ENCODE measurements at regions not wholly inside any gene's neighbourhood (a gene's known extent, or its start where the extent isn't known, plus 50 kb on each side); places are given as distances from the start of the nearest gene placed in this dataset.

DNA sequence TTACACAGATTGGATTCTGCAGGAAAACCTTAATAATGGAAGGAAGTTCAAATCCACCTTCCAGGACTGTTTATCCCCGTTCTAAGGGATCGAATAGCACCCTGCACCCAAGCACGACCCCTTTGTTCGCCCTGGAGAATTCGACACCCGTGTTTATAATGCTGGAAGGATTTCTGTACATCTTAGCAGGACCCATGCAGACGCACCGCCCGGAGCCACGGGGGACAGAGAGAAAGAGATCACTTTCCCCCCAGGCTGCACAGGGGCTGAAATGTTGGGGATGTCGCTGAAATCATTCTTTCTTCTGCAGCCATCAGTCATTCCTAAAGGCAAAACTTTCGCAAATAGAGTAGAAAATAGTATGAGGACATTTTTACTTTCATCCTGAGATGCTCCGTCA, 238.7 kb upstream of the SALL3 start:
- DNase-seq (ENCODE audit: low spot score): no peak

DNA sequence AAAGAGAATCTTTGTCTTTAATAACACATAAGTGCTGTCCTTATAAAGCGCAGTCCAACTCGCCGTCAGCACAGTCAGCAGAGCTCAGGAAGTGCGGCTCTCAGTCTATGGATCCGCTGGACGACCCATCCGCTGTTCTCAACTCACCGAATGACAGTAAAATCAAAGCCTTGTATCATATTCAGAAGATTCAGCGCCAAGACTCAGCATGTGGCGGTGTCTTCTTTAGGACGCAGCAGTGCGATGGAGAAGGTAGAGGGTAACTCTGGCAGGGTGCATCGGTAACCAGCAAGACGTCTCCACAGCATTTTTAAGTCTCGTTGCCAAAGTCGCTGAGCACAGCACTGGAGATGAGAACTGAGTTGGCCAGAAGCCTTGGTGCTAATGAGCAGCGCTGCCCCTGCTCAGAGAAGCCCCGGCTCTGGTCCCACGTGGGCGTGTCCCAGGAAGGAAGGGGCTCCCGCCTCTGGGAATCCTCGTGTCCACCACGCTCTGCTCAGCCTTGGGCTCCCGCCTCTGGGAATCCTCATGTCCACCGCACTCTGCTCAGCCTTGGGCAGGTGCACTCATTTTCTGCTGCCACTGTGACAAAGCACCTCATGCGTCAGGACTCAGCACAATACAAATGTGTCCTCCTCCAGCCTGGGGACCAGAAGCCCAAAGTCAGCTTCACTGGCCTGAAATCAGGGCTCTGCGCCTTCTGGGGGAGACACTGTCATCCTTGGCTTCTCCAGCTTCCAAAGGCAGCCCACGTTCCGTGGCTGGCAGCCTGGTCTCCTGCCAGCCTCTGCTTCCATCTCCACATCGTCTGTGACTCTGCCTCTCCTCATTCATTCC, 238.0 kb upstream of the SALL3 start:
- DNase-seq (ENCODE audit: low spot score): no peak

DNA sequence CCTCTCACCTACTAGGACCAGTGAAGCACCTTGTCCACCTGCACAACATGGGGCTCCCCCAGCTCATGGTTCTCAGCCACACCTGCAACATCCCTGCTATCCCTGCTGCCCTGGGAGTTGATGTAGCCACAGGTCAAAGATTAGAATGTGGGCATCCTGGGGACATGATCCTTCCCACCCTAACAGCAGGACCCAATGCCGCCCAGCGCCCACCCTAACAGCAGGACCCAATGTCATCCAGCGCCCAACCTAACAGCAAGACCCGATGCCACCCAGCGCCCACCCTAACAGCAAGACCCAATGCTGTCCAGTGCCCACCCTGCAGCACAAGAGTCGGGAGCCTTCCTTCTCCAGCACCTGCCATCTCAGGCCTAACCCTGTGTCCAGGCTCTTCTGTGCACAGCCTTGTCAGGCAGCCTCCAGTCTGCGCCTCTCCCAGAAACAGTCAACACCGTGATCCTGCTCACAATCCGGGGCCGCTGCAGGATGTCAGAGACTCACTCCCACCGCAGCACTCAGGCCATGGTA, 237.3 kb upstream of the SALL3 start:
- DNase-seq (ENCODE audit: low spot score): no peak

DNA sequence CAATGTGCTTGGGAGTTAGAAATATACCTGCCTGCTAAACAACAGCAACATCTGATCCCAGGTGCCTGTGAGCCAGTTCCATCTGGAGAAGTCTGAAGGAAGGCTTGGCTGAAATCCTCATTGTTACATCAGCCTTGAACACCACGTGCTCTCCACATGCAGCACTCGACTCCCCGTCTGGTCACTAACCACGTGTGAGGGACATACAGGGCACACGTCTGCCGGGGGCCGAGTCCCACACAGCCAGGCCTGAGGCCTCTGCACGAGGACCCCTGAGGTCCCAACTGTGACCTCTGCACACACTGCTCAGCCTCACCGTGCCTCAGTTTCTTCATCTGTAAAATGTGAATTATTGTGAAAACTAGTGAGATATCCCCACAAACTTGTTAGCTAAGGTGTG, 236.5 kb upstream of the SALL3 start:
- no peak for DNase-seq (ENCODE audit: low spot score)

DNA sequence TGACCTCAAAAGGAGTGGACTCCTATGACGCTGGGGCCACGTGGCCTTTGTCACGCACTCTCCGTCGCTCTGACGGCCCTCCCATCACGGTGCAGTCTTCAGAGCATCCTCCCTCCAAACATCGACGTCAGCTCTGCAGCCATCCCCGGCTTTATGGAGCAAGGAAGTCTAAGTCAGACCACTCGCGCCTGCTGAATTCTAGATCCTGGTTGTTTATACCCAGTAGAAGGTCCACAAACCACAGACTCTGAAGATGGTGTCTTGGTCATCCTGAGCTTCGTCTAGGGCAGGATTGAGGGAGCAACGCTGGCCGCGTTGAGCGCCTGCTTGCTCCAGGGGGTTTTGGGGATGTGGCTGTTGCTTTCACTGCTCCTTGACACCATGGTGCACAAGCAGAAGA, 228.0 kb upstream of the SALL3 start:
- no peak for DNase-seq (ENCODE audit: low spot score)

DNA sequence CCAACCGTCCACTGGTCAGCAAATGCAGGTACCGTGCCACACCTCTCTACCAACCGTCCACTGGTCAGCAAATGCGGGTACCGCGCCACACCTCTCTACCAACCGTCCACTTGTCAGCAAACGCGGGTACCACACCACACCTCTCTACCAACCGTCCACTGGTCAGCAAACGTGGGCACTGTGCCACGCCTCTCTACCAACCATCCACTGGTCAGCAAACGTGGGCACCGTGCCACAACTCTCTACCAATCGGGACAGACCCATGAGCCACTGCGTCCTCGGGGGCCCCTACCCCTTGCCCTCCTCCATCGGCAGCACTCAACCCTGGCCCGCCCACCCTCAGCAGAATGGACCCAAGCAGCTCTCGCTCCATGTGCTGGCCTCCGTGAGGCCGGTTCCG, 226.4 kb upstream of the SALL3 start:
- no peak for DNase-seq (ENCODE audit: low spot score)

DNA sequence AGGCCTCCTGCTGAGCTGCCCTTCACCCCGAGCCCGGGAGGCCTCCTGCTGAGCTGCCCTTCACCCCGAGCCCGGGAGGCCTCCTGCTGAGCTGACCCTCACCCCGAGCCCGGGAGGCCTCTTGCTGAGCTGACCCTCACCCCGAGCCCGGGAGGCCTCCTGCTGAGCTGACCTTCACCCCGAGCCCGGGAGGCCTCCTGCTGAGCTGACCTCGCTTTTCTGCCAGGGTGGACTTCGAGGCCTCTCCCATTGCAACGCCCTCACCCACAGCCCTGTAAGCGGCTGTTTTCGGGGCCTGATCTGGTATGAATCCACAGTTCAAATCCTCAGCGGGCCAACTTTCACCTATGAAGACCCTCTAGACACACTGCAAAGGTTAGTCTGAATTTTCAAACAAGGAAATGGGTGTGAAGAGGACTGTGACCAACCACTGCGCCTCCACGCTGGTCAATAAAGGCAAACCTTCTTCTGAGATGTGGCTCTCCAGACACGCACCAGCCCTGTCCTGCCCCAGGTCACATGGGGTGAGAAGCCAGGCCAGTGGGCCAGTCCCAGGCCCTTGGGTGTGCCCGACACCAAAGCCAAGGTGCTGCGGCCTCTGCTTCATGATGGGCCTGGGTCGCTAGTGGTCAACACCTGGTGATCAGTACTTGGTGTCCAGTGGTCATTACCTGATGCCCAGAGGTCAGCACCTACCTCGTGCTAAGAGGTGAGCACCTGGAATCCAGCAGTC, 225.1 kb upstream of the SALL3 start:
- DNase-seq (ENCODE audit: low spot score): no peak

DNA sequence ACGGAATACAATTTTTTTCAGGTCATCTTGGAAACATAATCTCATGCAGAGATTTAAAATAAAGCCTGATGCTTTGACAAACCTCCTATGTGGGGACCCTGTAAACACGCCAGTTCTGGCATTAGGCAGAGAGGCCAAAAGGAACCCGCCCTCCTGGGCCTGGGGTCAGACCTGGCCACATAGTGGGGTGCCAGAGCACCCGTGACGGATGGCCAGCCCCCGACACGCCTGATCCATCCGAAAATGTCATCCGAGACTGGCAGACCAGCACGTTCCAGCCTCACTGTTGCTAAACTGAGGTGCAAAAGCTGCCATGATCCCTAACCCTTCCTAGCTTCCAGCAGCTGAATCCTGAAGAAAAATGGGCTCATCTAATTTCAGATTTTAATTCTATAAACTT, 222.6 kb upstream of the SALL3 start:
- no peak for DNase-seq (ENCODE audit: low spot score)

DNA sequence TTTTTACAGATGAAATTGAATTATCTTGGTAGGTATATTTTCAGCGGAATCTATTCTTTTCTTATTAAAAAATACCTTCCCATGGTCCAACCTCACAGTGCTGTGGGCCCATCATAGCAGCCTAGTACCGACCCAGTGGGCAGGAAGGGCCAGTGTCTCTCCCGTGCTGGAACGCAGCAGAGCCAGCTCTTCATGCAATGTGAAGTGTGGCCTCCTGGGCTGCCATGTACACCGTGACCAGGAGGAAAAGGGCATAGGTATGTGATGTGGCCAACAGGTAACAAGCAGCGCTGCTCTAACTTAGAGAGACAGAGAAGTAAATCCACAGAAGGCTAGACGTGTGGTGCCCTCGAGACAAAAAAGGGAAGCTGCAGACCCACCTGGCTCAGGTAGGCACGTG, 221.1 kb upstream of the SALL3 start:
- no peak for DNase-seq (ENCODE audit: low spot score)

DNA sequence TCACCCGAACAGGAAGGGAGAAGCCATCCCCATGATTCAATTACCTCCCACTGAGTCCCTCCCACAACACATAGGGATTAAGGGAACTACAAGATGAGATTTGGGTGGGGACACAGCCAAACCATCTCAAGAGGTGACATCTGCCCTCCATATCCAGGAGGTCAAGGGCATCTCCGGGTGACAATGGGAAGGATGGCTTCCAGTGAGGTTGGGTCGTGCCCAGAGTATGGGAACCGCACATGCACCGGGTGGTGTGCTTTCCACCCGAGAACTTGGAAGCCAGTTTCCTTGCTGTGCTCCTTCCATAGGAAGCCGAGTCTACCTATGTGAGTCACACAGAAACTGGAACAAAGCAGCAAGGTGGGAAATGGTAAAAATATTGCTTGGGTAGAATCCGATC, 216.9 kb upstream of the SALL3 start:
- DNase-seq (ENCODE audit: low spot score): no peak

DNA sequence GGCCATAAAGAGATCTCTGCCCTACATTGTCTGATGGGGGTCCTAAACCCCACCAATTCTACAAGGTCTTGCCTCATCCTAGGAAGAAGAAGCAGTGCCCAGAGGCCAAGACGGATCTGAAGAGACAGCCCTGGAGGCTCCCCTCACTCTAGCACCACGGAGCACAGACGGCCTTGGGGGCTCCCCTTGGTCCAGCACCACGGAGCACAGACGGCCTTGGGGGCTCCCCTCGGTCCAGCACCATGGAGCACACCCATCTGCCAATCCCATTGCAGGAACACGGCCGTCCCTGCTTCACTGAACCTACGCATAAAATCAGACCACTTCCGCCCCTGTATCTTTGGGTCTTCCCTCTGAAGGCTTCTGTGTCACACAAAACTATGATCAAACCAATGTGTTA, 215.1 kb upstream of the SALL3 start:
- DNase-seq (ENCODE audit: low spot score): no peak

DNA sequence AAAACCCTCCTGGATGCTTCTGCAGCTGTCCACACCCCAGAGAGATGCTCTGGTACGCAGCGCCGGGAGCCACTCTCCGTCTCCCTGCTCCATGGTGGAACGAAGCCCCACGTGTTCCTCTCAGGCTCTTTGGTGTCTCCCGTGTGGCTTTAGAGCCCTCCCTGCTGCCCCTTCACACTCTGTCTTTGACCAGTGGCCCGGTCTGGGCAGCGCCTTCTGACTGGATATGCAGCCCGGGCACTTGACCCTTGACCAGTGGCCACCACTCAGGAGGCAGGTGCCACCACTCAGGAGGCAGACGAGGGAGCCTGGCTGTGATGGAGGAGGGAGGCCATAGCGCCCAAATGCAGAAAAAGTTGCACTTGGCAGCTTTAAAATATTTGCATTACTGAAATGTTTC, 214.5 kb upstream of the SALL3 start:
- no peak for DNase-seq (ENCODE audit: low spot score)

DNA sequence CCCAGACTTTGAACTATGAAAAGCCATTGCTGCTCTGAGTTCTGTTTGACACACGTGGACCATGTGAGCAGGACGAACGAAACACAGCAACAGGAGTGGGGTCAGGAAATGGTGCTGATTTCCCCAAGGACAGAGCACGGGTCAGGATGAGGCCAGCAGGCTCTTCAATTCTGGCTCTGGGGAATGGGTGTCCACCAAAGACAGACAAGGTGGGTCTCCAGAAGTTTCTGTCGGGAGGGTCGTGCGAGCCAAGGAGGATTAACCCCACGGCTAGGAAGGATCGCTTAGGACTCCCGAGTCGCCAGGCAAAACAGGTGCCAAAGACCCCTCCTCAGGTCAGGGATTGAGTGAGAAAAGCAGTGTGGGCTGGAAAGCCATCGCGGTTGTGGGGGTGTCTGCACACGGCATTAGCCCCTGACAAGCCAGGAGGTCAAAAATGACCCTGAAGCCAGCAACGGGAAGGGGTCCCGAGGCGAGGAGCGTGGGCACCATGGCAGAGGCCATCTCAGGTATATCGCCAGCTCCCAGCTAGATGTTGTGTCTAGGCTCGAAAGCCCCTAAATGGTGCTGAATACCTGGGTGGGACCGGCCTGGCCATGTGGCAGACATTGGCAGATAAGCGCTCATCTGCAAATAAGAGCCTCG, 213.9 kb upstream of the SALL3 start:
- DNase-seq (ENCODE audit: low spot score): no peak

DNA sequence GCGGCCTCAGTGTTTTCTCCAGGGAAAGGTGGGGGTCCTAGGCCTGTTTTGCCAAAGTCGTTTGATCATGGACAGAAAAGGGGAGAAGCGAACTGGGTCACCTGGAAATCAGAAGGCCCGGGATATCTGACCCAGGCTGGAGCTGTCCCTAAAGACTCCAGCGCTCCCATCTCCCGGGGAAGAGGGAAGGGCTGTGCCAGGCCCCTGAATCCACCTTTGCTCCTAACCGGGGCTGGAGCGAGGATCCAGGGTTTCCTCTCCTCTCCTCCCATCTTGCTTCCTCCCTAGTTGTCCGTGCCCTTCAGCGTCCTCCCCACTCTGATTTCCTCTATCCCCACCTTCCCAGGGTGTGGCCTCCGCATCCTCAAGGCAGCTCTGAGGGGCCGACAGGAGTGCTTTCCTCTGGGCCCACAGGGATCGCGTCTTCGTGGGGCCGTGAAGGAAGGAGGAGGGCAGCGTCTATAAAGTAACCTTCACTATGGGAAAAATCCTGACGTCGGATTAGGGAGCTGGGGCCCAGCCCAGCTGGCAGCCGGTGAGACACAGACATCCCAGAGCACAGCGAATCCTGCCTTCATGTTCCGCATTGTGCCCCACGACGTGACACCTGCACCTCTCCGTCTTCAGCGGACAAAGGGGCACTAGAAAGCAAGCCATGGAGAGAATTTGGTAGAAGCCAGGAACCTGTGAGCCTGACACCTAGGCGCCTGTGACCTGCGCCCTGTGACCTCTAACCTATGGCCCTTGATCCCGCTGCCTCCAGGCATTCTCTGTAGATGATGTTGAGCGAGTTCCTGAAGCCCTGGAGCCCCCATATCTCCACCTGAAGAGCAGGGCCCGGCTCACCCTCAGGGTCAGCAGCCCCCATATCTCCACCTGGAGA, 212.7 kb upstream of the SALL3 start:
- DNase-seq (ENCODE audit: low spot score): no peak

DNA sequence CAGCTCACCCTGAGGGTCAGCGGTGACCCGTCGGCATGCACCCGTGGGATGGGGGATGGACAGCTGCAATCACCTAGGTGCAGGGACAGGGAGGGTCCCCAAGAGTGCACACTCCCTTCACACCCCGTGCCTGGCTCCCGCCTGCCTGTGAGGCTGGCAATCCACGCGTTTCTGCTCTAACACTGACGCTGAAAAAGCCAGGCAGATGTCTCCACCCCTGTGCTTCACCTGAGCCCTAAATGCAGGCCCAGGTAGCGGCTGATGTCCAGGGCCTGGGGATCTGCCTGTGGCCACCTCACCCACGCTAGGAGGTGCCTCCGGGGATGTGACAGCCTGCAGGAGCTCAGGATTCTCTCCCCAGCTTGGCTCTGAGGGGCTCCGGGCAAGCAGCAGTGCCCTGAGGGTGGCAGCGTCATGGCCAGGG, 212.0 kb upstream of the SALL3 start:
- no peak for DNase-seq (ENCODE audit: low spot score)

DNA sequence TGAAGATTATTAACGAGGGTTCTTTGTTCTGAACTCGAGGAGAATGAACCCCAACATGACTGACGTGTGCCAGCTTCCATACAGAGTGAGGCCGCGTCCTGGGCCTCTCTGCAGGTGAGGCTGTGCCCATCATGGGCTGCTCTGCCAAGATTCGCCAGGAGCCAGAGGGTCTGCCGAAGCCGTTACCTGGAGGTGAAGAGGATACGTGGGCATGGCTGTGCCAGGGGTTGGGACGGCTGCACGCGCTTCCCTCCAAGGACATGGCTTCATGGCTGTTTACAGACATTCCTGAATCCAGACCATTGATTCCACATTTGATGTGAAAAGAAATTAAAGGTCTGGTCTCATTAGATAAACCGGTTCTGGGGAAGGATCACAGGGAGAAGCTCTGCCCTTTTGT, 211.4 kb upstream of the SALL3 start:
- no peak for DNase-seq (ENCODE audit: low spot score)

DNA sequence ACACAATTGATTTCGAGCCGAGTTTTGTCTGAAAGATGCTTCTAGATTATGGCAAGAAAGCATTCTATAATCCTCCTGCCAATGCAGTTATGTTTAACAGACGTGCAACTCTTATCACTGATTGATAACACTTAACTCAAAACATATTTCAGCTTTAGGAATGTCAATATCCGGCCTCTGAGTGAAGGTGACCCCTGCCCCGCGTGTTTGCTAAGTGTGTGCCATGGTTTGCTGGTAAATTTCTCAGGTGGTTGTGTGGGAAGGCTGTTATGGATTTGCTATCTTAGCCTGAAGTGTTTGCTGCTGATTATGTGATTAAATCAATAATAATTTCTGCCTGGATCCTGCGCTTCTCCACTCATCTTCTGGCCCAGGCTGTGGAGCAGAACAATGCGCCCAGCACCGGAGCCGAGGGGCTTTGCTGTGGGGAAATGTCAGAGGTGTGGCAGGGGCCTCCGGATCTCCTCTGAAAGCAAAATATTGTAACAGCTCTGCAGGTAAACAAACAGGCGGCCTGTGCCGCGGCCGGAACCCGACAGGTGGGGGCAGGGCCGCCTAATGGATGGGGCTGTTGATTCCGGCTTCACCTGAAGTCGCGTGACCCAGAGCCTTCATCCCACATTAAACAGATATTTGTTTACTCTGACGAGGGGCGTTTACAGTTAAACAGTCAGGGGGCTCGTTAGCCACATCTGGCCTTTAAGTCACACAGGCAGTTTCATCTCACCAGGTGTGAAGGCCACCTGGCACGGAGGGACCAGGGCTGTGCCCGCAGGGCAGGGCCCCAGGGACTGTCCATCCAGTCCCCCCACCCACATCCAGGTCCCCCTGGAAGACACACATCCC, 210.7 kb upstream of the SALL3 start:
- no peak for DNase-seq (ENCODE audit: low spot score)

DNA sequence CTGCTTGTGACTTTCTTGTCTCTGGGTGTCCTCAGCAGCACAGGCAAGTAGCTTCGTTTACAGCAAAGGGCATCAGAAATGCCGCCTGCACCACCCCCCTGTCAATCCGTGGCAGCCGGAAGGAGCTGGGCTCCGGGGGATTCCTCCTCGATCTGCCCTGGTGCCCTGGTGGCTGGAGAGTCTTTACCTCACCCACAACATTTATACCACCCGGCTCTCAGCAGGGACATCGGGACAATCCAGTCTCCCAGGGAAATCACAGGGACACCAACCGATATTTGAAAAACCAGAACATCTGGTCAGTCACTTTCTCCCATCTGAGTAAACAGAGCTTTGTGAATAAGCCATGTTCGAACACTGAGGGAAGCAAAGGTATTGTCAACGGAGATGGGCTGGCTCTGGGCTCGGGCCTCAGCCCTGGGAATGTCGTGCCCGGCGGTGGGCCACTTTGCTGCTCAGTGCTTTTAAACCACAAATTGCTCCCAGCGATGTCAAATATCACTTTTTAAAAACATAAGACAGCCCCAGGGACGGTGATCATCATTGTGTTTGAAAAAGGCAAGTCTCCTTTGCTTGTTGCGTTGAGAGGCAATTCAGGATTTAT, 210.0 kb upstream of the SALL3 start:
- DNase-seq (ENCODE audit: low spot score): no peak

DNA sequence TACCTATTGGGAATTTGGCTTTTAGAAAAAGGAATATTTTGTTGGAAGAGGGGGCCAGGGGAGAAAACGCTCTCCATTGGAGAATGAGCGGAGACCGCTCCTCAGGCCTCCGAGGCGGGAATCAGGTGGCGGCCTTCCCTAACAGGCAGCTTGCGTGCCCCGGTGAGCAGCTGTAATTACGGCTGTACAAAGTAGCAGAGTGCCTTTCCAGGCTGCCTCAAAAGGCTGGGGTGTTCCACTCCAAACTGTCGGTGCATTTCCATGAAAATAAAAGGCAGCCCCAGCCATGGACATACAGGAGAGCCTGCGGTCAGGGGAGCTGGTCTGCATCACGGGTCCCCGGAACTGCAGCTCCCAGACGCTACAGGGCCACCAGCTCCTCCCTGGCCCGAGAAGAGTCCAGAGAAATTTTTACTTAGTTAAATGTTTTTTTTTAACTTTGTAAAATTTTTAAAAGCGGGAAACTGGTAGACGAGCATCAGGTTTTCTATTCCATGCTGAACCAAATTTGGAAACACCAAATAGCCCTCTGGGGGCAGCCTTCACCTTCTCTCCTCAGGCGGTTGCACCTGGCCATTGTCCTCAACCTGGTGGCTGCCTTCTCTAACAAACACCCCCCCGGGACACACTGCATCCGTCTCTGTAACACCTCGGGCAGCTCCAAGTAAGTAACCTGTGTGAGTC, 209.3 kb upstream of the SALL3 start:
- no peak for DNase-seq (ENCODE audit: low spot score)

DNA sequence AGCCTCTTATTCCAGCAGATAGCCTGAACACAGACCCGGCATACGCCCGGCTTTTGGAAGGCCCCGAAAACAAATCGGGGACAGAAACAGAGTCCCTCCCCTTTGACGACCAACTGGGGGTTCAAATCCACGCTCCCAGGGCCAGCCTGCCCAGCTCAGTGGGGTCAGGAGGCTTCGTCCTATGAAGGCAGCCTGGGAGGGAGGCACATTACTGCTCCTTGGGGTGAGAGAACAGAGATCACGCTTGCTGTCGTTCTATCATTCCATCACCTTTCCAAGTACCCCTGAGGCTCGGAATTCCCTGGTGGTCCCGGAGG, 208.8 kb upstream of the SALL3 start:
- no peak for DNase-seq (ENCODE audit: low spot score)
